Stimulated activated naive CD8-positive, alpha-beta T cell treated with anti-CD3 and anti-CD28 coated beads, Interleukin-15, Interleukin-2, amounts not matched to agents 100 ng/mL and 50 ng/mL, for 24 hours (primary cell): ENCODE measurements at regions not wholly inside any gene's neighbourhood (a gene's known extent, or its start where the extent isn't known, plus 50 kb on each side); places are given as distances from the start of the nearest gene placed in this dataset.
A peak's percentile ranks its signal among the peaks of the same experiment; 100 is the strongest.

Experiments
- H3K27ac Mint-ChIP-seq: one replicate; pipeline ENCODE4 v1.8.0; 2021; ENCODE audit warnings: mild to moderate bottlenecking, mixed read lengths
- H3K27me3 Mint-ChIP-seq: one replicate; pipeline ENCODE4 v1.8.0; 2021; ENCODE audit warnings: mixed read lengths
- H3K36me3 Mint-ChIP-seq: one replicate; pipeline ENCODE4 v1.8.0; 2021; ENCODE audit warnings: low read depth, mixed read lengths
- H3K4me1 Mint-ChIP-seq: one replicate; pipeline ENCODE4 v1.8.0; 2021; ENCODE audit warnings: low read depth, mixed read lengths
- H3K4me3 Mint-ChIP-seq: one replicate; pipeline ENCODE4 v1.8.0; 2021; ENCODE audit warnings: mild to moderate bottlenecking, mixed read lengths
- H3K9me3 Mint-ChIP-seq: one replicate; pipeline ENCODE4 v1.8.0; 2021; ENCODE audit warnings: mixed read lengths

DNA sequence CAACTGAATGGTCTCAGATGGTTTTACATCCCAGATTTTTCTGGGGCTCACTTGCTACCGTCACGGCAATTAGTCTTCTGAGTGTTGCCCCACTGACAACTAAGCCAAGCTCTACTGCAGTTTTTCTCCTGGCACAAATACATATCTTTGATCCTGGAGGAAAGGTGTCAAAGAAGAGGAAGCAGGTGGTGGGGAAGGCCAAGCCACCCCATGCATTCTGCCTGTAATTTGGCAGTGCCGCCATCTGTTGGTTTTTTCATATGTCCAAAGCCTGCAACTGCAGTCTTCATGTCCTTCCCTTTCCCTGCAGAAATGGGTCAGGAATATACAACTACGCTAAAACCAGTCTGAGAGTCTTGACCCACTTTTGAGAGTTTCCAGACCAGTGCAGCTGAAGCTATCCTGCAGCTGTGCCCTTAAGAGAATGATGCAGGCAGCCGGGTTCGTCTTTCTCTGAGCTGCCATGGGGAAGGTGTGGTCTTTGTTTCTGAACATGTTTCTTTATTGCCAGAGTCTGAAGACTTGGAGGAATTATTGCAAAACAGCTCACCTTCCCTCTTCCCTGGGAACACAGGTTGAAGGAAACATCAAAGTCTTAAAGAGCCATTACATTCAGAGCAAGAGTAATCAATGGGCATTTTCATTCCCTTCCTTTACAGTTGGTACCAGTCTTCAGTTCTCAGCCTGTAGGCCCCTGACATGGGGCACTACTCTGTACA is 71.8 kb upstream of the ATL2 start:
- peaks cover 3% of the 10 kb centered on the region for H3K27me3 Mint-ChIP-seq

DNA sequence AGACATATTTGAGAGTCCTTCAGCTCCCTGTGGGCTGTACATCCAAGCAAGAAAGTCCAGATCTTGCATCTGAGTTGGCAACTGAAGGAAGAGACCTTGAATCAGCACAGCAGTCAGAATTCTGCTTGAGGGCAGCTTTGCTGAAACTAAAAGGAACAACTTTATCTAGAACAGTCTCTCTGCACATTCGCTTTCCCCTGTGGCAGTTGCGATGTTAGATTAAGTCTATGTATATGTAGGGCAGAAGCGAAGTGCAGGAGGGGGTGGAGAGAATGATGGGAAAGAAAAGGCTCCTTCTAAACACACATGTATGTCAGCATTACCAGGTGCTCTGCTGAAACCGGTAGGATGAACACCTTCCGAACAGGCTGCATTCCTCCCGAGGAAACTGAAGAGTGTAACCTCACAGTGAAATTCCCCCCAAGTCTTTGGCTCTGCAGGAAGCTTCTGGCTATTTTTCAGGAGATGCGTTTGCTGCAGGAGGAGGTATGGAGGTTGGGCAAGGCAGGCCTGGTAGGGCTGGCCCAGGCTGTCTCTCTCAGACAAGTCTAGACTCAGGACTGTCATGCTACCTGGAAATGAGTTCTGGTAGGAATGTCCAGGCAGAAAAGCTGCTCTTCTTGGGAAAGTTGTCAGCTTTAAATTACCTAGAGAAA is 70.0 kb upstream of the ATL2 start:
- no peak overlapping the region for H3K27ac Mint-ChIP-seq
- H3K36me3 Mint-ChIP-seq, result no peaks in the 10 kb centered on the region
- H3K4me3 Mint-ChIP-seq, result no peak overlapping the region
- peaks cover 13% of the 10 kb centered on the region for H3K27me3 Mint-ChIP-seq
- no peaks in the 10 kb centered on the region for H3K4me1 Mint-ChIP-seq
- no peaks in the 10 kb centered on the region for H3K9me3 Mint-ChIP-seq

More for the DNA sequence above, 71.8 kb upstream of the ATL2 start:
- H3K27ac Mint-ChIP-seq, result no peak overlapping the region
- H3K36me3 Mint-ChIP-seq, result no peaks in the 10 kb centered on the region
- no peak overlapping the region for H3K4me3 Mint-ChIP-seq
- no peaks in the 10 kb centered on the region for H3K4me1 Mint-ChIP-seq
- H3K9me3 Mint-ChIP-seq, result no peaks in the 10 kb centered on the region

DNA sequence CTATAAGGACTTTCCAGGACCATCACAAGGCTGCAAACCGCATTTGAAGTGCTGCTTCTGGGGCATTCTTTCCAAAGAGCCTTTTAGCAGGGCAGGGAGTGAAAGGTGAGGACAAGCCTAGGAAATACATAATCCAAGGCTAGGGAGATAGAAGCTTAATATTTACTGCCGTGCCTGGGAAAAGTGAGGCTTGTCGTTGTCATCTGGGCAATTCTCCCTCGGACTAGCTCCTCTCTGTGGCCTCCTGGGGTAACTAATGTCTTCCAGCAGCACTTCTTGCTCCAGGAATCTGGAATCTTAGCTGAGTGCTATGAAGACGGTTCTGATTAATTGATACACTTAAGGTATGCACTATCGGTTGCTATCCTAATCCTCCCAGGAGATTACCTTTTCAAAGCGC is 69.3 kb upstream of the ATL2 start:
- Mint-ChIP-seq H3K36me3 (no peaks in the 10 kb centered on the region), H3K27me3 (peaks cover 15% of the 10 kb centered on the region), H3K4me3 (no peak overlapping the region), H3K9me3 (no peaks in the 10 kb centered on the region), H3K4me1 (no peaks in the 10 kb centered on the region), H3K27ac (no peak overlapping the region)

DNA sequence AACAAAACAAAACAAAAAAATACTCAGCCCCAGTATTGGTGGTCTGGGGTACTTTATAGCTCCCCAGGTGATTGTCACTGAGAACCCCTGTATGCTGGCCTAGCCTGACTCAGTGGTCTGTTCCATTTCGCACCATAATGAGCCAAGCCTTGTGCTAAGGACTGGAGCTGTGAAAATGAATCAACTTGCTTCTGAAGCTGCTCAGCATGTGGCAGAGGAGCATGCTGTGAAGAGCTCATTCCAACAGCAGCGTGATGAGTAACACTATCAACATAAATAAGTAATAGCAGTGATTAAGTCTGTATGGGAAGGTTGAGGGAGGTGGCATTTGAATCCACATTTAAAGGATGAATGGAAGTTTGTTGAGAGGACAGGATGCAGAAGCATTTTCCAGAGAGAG is 67.2 kb upstream of the ATL2 start:
- Mint-ChIP-seq H3K27ac (no peak overlapping the region), H3K27me3 (peaks cover 21% of the 10 kb centered on the region), H3K9me3 (no peaks in the 10 kb centered on the region), H3K4me1 (peaks cover 8% of the 10 kb centered on the region), H3K4me3 (no peak overlapping the region), H3K36me3 (no peaks in the 10 kb centered on the region)

DNA sequence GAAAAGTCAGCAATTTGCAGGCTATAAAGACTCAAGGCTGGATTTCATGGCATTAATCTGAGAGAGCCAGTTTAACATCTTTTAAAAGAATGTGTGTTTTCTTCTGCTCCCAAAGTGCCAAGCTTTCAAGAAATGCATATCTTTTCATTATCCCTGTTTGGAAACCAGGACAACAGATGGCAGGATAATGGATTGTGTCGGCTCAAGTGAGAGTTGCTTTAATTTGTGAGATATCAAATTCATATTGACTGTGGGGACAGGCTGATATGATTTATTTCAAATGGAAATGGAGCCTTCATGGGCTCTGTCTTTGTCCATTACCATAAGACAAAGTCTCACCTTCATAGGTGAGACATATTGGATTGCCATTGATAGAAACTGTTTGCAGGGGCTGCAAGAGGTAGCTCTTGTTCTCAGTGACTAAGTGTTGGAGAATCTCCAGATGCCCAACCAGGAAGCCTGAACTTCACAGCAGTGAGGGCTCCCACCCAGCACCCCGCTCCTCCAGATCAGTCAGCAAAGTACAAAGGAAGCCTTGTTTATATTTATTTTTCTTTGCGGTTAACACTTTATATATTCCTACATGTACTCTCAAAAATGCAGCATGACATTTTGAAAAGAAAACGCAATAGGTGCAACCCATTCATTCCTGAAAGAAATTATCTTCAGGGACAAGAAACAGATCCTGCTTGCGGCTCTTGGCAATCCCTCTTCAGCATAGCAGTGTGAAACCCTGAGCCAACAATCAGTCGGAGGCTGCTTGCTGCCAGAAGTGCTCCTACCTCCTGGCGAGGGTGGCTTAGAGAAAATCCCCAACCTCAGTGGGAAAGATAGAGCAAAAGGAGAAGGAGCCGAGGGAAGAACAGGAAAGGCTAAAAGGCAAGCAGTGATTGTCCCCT is 65.8 kb upstream of the ATL2 start:
- no peaks in the 10 kb centered on the region for H3K9me3 Mint-ChIP-seq

DNA sequence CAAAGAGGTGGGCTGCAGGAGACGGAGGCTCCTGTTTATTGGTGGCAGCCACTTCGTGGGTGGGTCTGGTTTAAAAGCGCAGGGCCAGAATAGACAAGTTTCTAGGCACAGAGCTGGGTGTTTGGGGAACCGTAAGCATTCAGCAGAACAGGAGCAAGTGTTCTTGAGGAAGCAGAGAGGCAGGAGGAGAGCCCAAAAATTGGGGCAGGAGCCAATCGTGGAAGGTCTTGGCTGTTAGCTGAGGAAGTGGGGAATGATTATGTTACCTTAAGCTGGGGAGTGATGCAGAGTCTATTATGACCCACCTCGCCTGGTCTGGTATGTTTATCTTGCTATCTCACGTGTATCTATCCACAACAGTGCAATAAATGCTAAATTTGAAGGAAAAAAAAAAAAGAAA is 64.3 kb upstream of the ATL2 start:
- H3K27me3 Mint-ChIP-seq, result peaks cover 31% of the 10 kb centered on the region
- peaks cover 19% of the 10 kb centered on the region for H3K4me1 Mint-ChIP-seq
- H3K4me3 Mint-ChIP-seq, result no peak overlapping the region
- no peaks in the 10 kb centered on the region for H3K9me3 Mint-ChIP-seq
- H3K27ac Mint-ChIP-seq, result no peak overlapping the region
- no peaks in the 10 kb centered on the region for H3K36me3 Mint-ChIP-seq

More for the DNA sequence above, 65.8 kb upstream of the ATL2 start:
- Mint-ChIP-seq H3K4me1 (peaks cover 19% of the 10 kb centered on the region), H3K4me3 (no peak overlapping the region), H3K36me3 (no peaks in the 10 kb centered on the region), H3K27ac (no peak overlapping the region), H3K27me3 (peaks cover 26% of the 10 kb centered on the region)

DNA sequence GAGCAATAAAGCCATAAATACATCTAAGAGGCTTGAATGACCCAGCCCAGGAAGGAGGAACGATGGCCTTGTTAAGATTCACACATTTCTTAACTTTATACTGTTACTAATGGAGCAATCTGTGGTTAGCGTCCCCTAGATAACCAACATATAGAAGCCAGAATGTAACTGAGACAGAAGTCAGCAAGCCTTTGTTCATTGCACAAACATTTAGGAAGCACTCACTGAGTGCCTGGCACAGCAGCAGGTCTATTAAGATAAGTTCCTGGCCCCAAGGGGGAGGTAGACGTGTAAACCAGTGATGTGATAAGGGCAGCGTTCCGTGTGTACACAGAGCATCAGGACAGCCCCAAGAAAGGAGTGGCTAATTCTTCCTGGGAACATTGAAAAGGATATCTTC is 63.6 kb upstream of the ATL2 start:
- peaks cover 37% of the 10 kb centered on the region for H3K27me3 Mint-ChIP-seq
- H3K27ac Mint-ChIP-seq, result no peak overlapping the region
- peaks cover 19% of the 10 kb centered on the region for H3K4me1 Mint-ChIP-seq
- H3K36me3 Mint-ChIP-seq, result no peaks in the 10 kb centered on the region
- H3K9me3 Mint-ChIP-seq, result no peaks in the 10 kb centered on the region
- H3K4me3 Mint-ChIP-seq, result no peak overlapping the region

DNA sequence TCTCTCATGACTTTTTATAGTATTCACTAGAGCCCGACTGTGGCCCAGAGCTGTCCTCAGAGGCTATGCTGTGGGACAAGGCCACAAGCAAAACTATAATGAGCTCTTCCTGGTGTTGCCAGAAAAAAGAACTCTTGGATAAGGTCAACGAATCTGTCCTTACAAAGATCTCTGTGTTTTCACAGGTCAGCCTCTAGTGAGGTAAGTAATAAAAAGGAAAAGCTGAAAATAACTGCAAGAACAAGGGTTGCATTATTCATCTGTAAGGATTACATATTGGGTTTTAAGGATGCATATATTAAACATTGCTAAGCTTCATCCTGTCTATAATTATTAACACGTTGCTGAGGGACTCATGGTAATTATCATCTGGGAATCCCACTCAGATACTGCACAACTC is 62.8 kb upstream of the ATL2 start:
- Mint-ChIP-seq H3K4me3 (no peak overlapping the region), H3K9me3 (no peaks in the 10 kb centered on the region), H3K4me1 (peaks cover 19% of the 10 kb centered on the region)

DNA sequence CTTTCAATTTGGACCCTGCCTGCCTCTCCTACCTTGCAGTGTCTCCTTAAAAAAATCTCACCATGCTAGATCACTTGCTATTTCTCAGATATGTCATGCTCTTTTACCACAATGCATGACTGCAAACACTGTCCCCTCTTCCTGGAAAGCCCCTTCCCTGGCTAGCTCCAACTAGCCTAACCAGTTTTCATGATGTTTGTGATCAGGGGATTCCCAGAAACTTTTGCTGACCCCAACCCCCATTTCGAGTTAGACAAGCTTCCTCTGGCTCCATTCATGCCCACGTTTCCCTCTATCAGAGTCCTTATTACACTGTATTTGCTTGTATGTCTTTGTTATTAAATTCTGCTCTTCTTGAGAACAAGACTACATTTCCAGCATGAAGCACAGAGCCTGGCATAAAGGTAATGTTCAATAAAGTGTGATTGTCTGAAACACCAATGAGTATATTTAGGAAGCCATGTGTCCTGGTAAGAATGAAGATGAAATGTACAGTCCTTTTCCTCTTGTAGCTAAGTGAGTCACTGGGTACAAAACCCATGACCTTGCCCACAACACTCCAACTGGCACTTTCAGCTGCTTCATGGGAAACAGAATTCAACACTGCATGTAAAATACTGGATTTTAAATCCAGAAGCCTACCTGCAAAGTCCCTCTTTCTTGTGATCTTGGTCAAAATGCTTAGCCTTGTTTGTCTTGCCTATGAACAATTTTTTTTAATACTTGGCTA is 62.0 kb upstream of the ATL2 start:
- H3K4me3 Mint-ChIP-seq, result peak overlapping the region; percentile 60
- H3K27ac Mint-ChIP-seq, result peak overlapping the region; percentile 79
- peaks cover 19% of the 10 kb centered on the region for H3K4me1 Mint-ChIP-seq
- peaks cover 45% of the 10 kb centered on the region for H3K27me3 Mint-ChIP-seq
- no peaks in the 10 kb centered on the region for H3K36me3 Mint-ChIP-seq
- H3K9me3 Mint-ChIP-seq, result no peaks in the 10 kb centered on the region

More for the DNA sequence above, 62.8 kb upstream of the ATL2 start:
- Mint-ChIP-seq H3K27ac (no peak overlapping the region), H3K27me3 (peaks cover 42% of the 10 kb centered on the region), H3K36me3 (no peaks in the 10 kb centered on the region)

DNA sequence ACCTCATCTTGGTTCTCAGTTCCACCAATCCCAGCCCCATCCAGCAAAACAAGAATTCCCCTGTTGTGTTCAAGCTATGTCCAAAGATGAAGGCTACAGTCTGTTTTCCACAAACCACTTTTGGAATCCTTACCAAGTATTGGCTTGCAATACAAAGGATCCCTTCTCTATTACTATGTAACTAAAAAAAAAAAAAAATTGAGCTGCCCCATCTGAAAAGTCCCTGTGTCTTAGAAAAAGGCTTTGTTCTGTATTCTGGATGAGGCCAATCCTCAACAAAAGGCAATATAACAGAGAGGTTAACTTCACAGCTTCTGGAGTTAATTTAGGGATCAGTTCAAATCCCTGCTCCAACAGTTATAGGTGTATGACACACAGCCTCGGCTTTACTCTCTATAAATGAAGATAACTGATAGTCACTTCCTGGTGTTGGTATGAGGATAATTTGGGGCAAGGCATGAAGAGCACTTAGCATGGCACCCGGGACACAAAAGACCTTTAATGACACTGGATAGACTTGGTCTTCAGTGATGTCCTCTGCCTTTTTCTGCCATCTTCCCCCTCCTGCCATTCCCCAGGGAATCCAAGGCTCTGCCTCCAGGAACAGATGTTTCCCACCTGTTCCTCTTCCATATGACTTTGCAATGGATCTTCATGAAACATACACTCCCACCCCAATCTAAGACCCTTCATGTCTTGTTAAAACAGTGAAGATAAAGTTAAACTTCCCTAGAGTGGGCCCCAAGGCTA is 61.2 kb upstream of the ATL2 start:
- Mint-ChIP-seq H3K4me3 (peak overlapping the region; percentile 60), H3K27me3 (peaks cover 45% of the 10 kb centered on the region), H3K4me1 (peaks cover 19% of the 10 kb centered on the region), H3K27ac (peak overlapping the region; percentile 79), H3K36me3 (no peaks in the 10 kb centered on the region), H3K9me3 (no peaks in the 10 kb centered on the region)

DNA sequence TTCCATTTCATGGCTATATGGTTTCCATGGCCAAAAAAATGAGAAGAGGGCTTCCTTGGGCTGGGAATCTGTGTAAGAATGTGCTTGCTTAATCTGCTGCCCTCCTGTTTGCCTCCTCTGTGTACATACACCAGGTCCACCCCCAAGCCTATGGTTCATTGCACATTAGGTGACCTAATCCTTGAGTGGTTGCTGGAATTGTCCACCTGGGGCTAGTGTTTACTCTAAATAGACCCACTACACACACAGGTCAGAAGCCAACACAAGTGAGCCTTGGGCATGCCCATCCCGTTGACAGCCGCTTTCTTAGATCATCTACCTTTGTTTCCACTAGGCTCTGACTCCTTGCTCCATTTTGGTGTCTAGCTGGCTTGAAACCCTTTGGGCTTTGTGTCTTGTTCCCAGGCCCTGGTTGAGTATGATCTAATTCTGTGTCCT is 59.2 kb upstream of the ATL2 start:
- Mint-ChIP-seq H3K36me3 (no peaks in the 10 kb centered on the region), H3K4me3 (no peak overlapping the region), H3K9me3 (no peaks in the 10 kb centered on the region), H3K4me1 (peaks cover 19% of the 10 kb centered on the region), H3K27ac (no peak overlapping the region), H3K27me3 (peaks cover 33% of the 10 kb centered on the region)

DNA sequence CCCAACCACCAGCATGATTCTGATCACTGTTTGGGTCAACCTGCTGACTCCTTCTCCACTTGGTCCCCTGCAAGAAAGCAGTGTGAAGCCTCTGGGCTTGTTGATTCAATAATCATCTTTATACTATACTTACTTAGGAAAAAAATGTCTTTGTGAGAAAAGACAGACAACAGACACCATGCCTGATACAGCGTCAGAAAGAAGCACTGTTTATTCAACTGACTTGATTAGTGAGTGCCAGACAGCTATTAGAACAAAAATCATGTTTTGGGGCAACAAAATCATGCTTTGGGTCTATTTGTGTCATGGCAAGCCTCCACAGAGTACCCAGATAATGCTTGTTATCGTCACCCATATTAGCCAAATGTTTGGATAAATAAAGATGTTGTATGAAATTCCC is 58.7 kb upstream of the ATL2 start:
- Mint-ChIP-seq H3K9me3 (no peaks in the 10 kb centered on the region), H3K4me1 (peaks cover 19% of the 10 kb centered on the region), H3K4me3 (no peak overlapping the region), H3K36me3 (no peaks in the 10 kb centered on the region), H3K27ac (no peak overlapping the region), H3K27me3 (peaks cover 31% of the 10 kb centered on the region)

DNA sequence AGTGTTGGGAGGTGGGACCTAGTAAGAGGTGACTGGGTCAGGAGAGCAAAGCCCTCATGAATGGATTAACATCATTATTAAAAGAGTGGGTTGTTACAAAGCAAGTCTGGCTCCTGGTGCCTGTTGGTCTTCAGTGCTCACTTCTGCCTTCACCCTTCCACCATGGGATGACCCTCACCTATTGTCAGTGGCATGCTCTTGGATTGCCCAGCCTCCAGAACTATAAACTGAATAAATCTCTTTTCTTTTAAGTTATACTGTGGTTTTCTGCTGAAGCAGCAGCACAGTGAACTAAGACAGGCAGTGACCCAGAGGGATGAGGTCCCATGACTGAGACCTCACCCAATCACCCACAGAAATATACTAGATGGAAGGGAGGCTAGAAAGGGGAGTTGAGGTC is 57.5 kb upstream of the ATL2 start:
- peaks cover 30% of the 10 kb centered on the region for H3K27me3 Mint-ChIP-seq
- no peaks in the 10 kb centered on the region for H3K36me3 Mint-ChIP-seq
- no peak overlapping the region for H3K27ac Mint-ChIP-seq
- H3K9me3 Mint-ChIP-seq, result no peaks in the 10 kb centered on the region
- peaks cover 14% of the 10 kb centered on the region for H3K4me1 Mint-ChIP-seq
- H3K4me3 Mint-ChIP-seq, result no peak overlapping the region

DNA sequence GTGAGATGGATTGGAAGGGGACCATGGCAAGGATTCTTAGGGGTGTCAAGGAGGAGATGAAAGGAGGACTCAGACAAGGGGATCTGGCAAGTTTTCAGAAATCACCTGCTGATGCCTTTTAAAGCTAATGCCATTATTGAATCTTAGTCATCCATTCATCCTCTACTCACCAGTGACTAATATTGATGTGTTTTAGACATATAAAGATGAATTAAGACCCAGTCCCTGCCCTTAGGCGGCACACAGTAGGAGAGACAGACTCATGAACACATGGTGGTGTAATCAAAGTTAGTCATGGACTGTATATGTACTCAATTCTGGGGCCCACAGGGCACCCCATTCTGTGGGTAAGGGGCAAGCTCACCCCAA is 56.5 kb upstream of the ATL2 start:
- no peaks in the 10 kb centered on the region for H3K36me3 Mint-ChIP-seq
- H3K27me3 Mint-ChIP-seq, result peaks cover 28% of the 10 kb centered on the region
- H3K4me3 Mint-ChIP-seq, result no peak overlapping the region
- peaks cover 4% of the 10 kb centered on the region for H3K4me1 Mint-ChIP-seq
- no peak overlapping the region for H3K27ac Mint-ChIP-seq
- no peaks in the 10 kb centered on the region for H3K9me3 Mint-ChIP-seq
